ENCODE measurements at regions not wholly inside any gene's neighbourhood (a gene's known extent, or its start where the extent isn't known, plus 50 kb on each side); places are given as distances from the start of the nearest gene placed in this dataset.

- no peak for DNase-seq
These were observed 52.5 kb downstream of the KCNF1 start for GRCh38 chr2:10964052-10964790.

DNA sequence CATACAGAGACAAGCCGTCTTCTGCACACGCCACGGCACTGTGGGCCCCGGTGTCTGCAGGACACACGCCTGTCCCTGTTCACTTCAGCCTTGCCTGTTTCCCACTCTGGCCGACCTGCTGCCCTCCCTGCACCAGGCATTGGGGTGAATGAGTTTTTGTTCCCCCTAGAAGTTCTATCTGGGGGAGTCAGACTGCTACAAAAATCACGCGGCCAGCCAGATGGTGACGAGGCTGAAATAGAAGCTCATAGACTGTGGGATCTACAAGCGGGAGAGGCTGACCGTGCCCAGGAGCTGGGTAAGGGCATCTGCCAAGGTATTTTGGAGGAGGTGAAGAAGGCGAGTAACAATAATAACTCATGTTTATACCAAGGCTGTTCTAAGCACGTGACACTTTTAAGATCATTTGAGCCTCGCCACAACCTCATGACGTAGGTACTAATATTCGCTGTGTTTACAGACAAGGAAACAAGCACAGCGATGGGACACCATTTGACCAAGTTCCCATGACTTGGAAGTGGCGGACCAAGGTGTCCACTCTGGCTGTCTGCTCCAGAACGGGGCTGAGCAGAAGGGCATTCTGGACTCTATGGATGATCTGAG is 53.6 kb downstream of the KCNF1 start:
- no peak for DNase-seq

- DNase-seq, result no peak
These were observed 54.3 kb downstream of the KCNF1 start for GRCh38 chr2:10966056-10966455.

DNA sequence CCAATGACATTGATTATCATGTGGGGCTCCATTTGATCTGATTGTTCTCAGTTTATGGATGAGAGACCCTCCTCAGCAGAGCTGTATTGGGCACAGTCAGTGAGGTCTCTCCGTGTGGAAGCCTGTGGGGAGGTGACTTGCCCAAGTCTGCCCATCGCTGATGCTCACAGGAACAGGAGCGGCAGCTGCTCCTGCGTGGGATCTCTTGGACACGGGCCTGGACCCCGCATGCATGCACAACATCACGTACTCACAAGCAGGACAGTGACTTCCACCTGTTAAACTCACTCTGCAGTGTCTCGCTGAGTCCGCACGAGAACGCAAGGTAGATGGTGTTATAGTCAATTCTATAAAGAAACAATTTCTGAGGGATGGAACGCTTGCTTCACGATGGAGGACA is 55.0 kb downstream of the KCNF1 start:
- DNase-seq, result no peak

GRCh38 chr2:10968176-10968575 is 56.4 kb downstream of the KCNF1 start:
- no peak for DNase-seq

GRCh38 chr2:10970666-10971065 is 58.9 kb downstream of the KCNF1 start:
- no peak for DNase-seq

DNA sequence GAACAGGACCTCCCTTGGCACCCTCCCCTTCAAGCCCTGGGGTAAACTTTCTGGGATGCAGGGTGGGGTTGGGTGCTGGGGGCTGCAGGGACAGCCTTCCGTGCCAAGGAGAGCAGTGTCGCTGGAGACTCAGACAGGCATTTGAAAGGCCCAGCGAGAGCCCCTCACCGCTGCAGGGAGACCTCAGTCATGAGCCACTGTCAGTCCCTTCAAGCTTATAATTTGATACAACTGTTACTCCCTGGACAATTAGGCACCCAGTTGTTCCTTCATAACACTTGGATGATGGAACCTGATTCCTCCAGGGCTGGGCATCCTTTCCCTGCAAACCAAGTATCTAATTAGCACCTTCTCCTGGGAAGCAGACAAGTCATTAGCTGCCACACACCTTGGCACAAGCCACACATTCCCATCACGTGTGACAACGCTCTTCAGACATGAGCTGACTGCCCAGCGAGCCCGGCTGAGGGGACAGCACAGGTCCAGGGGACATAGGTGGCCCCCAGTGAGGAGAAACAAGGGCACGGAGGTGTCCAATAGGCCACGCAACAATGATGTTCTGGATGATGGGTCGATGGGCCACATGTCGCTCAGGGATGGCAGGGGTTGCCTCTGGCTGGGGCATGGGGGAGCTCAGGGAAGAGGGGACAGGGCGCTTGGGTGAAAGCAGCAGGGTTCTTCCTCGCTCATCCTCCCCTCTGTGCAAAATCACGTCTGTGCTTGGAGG is 59.6 kb downstream of the KCNF1 start:
- no peak for DNase-seq

GRCh38 chr2:10971888-10972260 is 60.1 kb downstream of the KCNF1 start:
- no peak for DNase-seq

DNA sequence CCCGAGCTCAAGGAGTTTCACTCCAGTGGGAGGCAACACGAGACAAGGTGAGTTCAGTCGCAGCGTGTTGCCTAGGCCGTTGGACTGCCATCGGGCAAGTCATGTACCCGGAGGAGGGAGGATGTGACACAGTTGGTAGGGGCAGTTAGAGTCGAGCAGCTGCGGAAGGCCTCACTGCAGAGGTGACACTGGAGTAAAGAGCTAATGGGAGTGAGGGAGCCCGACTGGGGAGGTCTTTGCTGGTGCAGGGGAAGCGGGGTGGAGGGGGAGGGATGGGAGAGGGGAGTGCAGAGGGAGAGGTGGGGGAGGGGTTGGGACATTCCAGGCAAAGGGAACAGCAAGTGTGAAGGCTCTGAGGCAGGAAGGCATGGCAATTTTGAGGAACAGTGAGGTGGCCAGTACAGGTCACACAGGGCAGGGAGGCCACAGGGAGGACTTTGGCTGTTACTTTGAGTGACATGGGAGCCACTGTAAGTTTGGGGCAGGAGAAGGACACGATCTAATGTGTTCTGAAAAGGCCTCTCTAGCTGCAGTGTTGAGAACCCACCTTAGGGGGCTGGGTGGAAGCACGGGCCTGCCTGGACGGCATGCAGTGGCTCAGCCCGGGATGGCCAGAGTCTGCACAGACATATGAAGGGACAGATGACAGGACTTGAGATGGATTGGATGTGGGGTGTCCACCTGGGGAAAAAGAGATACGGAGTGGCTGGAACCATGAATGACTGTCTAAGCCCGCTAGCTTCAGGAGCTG is 61.1 kb downstream of the KCNF1 start:
- DNase-seq, result no peak

- no peak for DNase-seq
These were observed 62.0 kb downstream of the KCNF1 start for GRCh38 chr2:10973766-10974165.

DNA sequence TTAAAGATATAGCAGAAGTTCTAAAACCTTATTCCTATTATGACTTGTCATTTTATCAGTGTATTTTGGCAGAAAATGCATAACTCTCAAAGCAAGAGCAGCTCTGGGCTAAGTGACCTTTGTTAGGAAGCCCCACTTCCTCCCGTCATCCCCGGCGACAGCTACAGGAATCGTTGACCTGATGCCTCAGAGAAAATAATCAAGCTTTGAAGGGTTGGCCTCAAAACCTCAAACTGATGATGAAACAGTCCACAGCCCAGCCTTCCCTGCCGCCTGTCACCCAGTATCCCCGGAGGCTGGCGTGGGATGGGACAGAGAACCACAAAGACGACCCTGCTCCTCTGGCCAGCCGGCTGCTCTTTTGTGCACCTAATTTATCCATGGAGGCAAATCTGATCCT is 65.3 kb downstream of the KCNF1 start:
- DNase-seq, result no peak

DNA sequence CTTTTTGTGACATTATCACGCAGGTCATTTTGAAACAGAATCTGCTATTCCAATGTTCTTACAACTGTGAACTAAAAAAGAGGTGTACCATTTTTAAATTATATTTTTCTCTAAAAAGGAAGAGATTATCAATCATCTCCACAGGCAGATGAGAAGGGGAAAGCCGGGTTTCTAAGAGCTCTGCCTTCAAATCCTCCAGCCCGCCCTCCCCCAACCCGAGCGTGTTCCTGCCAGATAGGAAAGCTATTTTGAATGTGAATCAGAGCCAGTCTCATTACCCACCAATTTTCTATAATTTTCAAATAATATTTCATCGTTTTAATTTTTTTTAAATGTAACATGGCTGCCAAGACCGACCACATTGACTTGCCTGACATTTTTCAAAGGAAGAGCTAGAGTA is 65.9 kb downstream of the KCNF1 start:
- no peak for DNase-seq

- DNase-seq, result no peak
These were observed 66.4 kb downstream of the KCNF1 start for GRCh38 chr2:10978090-10978670.

DNA sequence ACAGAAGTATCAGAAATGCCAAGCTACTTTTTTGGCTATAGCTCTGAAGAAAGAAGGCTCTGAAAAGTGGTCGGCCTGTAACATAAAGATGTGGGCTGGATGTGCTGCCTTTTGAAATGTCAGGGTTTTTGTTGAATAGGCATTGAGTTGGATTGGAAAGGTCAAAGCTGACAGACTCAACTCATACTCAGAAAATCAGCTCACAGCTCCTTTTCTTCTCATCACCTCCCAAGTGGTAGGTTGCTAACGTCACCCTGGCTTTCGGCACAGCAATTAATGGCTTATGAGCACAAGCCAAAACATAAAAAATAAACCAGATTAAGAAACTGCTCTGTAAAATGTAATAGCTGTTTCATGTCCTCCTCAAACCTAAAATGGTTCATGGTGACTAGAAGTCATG is 68.3 kb downstream of the KCNF1 start:
- no peak for DNase-seq

GRCh38 chr2:10980886-10981425 is 69.2 kb downstream of the KCNF1 start:
- no peak for DNase-seq

GRCh38 chr2:10981451-10981850 is 69.7 kb downstream of the KCNF1 start:
- DNase-seq, result no peak

- DNase-seq, result no peak
These were observed 70.3 kb downstream of the KCNF1 start for GRCh38 chr2:10981941-10982431.

- DNase-seq, result no peak
These were observed 71.4 kb downstream of the KCNF1 start for GRCh38 chr2:10982931-10983701.

DNA sequence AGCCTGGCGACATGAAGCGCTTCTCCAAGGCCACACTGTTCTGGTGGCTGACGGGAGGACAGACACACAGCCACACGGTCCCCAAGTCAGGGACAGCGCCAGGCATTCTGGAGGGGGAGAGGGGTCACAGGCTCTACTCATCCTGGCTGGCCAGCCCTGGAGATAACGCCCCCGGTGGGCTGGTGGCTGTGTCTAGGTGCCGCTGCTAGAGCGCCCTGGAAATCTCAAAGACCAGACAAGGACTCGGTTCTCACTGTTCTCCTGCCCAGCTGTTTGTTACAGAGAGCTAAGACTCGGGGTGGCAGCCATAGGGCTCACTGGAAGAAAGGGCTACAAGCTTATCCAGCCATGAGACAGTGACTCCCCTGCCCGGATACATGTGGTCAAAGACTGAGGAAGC is 72.0 kb downstream of the KCNF1 start:
- DNase-seq, result no peak

- DNase-seq, result no peak
These were observed 72.8 kb downstream of the KCNF1 start for GRCh38 chr2:10984418-10985135.

DNA sequence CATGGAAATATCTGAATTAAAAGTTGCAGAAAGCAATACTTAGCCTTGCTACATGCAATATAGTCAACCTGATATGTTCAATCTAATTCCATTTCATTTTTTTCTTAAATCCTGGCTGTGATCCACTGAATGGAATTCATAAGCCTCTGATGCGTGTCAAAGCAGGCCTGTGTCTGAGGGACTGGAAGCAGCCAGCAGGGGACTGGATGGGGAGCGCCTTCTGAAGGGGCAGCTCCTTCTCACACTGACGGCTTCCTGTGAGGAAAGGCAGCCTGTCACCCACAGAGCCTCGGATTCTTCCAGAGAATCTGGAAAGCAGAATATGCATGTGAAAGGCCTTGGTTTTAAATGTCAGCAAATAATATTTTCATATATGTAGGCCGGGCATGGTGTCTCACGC is 73.5 kb downstream of the KCNF1 start:
- DNase-seq, result no peak

All from midbrain (tissue), 1 donor.